Medulla oblongata (tissue), 1 donor: ENCODE measurements at regions not wholly inside any gene's neighbourhood (a gene's known extent, or its start where the extent isn't known, plus 50 kb on each side); places are given as distances from the start of the nearest gene placed in this dataset.
"Not testable (repeated sequence)": the region's sequence is repeated elsewhere in the genome, so short reads cannot be mapped to it uniquely, and the experiment has no call there.

Experiments
- DNase-seq: peaks from one replicate; pipeline ENCODE4 v3.0.0-alpha.2; 2015; ENCODE audit errors: extremely low spot score

DNA sequence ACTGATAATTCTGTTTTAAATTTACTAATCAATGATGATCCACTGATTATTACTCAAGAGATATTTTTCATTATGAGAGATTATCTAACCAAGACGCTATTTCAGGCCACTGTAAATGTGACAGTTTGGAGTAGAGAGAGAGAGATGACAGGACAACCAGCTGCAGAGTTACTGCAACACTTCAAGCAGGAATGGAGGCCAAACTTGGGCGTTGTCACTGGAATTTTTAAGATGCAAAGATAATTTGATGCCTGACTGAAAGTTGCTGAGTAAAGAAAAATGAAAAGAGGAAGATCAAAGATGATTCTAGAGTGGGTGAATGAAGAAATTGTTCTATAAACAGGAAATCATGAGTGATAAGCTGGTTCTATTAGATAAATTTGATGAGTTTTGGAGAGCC, 1302.1 kb upstream of the TMEFF2 start:
- DNase-seq: no peak

DNA sequence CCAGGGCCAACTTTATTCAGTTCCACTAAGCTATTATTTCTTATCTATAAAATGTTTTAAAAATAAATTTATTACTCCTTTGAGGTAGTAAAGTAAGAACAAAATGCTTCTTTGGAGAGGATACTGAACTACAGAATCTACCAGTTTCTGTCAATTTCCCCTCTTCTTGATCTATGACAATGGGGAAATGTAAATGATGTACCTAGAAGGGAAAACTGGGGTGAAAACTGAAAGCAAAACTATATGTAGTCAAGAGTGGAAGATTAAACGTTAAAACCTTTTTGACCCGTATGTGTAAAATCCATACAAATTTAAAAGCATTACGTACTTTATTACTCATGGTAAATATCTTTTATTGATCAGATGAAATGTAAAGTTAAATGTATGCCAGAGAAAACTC, 1287.8 kb upstream of the TMEFF2 start:
- no peak for DNase-seq

DNA sequence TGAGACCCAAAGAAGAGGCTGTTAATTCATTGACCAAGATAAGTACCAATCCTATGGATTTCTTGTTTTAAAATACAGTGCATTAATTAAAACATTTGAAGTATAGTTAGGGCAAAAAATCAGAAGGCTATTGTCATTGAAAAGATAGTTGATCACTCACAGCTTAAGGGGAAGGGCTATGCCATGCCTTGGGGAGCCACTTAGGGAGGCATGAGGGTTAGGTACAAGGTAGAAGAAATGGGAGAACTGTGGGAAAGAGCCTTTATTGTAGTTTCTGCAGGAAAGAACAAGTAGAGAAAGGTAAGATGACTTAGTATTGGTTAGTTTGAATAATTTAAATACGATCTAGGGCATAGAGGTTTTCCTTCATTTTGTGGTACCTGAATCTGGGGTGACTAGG, 1285.5 kb upstream of the TMEFF2 start:
- no peak for DNase-seq

DNA sequence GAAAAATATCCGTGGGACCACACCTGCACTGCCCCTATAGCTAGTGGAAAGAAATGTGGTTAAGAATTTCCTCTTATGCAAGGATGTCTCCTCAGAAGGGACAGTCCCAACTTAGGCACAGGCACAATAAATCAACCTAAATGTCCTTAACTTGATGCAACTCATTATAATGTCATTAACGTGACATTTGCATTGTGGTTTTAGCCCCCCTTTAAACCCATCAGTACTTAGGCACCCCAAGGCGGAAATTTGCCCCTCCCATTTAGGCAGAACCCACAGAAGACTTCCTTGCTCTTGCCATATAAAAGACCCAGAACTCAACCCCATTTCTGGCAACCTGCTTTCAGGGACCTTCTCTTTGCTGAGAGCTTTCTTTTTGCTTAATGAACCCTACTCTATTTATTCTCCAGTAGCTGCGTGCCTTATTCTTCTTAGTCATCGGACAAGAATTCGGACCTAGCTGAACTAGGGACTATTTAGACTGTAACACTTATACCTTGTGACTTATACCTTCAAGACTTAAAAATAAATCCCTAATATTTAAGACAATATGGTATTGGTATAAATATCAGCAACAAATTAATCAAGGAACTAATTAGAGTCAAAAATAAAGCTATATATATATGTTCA, 1281.6 kb upstream of the TMEFF2 start:
- no peak for DNase-seq

DNA sequence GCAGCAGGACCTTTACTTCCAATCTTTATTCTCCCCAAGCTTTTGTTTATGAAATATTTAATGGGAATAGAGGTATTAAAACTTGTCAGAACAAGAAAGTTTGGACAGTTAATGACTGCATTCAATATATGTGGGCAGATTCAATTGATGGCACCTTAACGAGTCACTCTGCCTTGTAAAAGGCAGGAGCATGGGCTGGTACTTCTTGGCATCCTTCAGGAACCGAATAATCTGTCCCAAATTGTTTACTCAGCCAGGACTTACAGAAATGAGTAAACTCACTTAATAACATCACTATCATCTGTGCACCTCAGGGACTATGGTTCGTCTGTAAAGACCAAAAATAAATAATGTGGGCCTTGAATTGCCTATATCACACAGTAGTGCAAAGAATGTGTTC, 1280.3 kb upstream of the TMEFF2 start:
- no peak for DNase-seq

DNA sequence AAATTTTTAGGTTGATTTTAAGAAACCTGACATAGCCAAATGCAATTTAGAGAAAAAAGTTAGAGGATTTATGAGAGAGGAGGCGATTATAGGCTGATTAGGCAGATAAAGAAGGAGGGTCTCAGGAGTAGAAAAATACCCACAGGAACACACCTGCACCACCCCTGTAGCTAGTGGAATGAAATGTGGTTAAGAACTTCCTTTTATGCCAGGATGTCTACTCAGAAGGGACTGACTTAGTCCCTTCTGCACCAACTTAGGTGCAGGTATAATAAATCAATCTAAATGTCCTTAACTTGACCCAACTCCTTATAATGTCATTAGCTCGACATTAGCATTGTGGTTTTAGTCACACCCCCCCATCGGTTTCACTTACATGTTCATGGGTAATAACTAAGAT, 1274.5 kb upstream of the TMEFF2 start:
- DNase-seq: no peak

DNA sequence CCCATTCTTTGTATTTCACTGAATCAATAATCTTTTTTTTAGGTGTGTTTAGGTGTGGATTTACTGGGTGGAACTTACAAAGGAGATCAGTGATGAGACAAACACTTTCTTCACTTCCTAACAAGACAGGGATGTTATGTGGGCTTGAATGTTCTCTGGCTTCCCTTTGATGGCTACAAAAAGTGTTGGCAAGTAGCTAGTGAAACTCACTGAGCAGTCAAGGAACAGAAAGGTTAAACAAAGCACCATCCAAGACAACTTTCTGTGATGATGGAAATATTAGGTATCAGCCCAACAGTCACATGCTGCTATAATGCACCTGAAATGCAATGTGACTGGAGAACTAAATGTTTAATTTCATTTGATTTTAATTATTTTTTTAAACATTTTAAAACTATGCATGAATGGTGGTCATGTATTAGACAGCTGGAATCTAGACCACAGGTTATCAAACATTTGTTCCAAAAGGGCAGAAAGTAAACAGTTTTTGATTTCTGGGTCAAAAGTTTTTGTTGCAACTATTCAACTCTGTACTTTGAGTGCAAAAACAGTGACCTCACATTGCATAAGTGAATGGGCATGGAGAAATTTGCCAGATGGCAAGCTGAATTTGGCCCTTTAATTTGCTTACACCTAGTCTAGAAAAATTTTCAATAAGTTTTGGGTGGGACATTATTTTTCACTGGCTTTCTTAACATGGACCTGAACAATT, 1272.7 kb upstream of the TMEFF2 start:
- no peak for DNase-seq

DNA sequence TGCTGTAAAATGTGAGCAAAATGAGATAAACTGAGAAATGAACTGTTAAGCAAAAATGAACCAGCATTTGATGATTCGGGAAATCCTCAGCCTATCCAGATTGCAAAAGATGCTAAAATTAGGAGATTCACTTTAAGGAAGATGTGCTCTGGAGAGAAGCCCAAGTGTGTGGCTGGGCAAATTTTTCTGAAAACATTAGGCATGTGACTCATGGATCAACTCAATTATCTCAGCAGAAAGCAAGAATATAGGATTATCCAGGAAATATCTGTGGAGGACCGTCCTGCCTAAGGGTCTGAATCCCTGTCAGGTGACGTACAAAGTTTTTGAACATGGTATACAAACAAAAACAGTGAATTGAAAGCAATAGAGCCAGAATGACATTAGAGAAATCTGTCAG, 1268.3 kb upstream of the TMEFF2 start:
- DNase-seq: no peak

DNA sequence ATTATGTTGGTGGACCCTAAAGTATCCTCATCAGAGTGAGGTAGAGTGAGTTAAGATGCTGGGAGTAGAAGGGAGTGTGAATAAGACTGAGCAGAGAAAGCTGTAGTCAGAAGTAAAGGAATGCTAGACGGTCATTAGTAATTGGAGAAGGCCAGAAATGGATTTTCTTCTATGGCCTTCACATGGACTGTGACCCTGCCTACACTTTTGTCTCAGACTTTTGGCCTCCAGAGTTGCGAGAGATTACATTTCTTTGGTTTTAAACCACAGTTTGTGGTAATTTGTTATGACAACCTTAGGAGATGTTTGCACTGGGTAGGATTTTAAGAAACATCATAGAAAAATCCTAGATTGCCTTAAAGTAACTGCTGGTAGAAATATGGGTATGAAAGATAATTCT, 1267.7 kb upstream of the TMEFF2 start:
- no peak for DNase-seq

DNA sequence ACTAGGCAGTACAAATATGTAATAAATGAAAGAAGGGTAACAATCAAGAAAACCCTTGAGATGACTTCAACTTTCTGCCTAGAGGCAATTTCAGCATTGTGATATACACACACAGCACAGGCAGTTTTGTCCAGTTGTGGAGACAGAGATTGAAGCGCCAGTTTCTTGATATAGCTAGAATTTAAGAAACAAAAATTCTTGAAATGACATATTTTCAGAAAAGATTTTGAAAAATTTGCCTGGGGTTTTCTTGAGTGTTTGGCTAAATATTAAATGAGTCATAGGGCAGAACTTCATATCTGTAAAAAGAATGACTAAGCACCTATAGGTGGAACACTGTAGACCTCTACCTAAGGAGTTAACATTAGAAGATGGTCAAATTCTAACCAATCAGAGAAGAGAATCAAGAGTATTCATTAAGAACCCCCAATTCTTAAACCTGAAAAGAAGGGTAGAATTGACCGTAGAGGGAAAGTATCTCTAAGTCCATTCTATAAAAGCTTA, 1266.8 kb upstream of the TMEFF2 start:
- DNase-seq: no peak

DNA sequence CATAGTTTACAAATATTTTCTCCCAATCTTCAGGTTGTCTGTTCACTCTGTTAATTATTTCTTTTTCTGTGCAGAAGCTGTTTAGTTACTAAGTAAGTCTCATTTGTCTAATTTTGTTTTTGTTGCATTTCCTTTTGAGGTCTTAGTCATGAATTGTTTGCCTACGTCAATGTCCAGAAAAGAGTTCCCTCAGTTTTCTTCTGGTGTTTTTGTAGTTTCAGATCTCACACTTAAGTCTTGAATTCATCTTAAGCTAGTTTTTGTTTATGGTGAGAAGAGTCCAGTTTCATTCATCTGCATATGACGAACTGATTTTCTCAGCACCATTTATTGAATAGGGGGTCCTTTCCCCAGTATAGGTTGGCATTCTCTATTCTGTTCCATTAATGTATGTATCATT, 1252.2 kb upstream of the TMEFF2 start:
- no peak for DNase-seq

DNA sequence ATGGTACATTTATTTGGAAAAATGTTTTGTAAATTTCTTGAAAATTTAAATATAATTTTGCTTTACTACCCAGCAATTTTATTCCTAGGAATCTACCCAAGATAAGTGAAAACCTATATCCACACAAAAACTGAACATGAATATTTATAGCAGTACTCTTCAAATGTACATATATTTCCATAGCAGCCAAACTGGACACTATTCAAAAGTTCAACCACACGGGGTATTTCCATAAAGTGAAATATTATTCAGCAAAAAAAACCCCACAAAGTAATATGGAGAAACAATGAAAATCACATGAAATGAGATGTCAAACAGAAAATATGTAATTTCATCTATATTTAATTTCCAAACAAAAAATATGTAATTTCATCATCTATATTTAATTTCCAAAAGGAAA, 1247.6 kb upstream of the TMEFF2 start:
- no peak for DNase-seq

DNA sequence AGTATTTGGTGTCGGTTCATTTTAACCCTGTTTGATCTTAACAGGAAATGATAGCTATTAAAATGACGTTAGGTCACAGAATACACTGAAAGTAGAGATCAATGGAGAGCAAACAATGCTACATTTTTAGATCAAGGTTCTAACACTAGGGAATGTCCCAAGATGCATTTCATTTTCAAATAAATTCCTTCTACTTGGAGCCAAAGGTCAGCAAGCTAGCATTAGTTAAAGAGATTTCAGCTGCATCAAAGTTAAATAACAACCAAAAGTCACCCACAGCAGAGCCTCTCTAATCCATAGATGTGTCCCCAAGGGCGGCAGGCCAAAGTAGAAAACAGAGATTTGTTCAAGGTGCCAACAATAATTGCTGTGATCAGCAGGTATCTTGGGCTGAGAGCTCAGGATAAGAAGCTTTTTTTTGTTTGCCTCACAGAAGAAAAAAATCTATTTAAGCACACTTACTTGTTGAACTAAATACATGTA, 1233.6 kb upstream of the TMEFF2 start:
- no peak for DNase-seq

DNA sequence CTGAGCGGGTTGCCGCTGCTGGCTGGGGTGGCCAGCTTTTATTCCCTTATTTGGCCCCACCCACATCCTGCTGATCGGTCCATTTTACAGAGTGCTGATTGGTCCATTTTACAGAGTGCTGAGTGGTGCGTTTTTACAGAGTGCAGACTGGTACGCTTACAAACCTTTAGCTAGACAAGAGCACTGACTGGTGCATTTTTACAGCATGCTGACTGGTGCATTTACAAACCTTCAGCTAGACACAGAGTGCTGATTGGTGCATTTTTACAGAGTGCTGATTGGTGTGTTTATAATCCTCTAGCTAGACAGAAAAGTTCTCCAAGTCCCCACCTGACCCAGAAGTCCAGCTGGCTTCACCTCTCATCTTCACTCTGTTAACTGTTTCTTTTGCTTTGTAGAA, 1217.6 kb upstream of the TMEFF2 start:
- DNase-seq: not testable (repeated sequence)

DNA sequence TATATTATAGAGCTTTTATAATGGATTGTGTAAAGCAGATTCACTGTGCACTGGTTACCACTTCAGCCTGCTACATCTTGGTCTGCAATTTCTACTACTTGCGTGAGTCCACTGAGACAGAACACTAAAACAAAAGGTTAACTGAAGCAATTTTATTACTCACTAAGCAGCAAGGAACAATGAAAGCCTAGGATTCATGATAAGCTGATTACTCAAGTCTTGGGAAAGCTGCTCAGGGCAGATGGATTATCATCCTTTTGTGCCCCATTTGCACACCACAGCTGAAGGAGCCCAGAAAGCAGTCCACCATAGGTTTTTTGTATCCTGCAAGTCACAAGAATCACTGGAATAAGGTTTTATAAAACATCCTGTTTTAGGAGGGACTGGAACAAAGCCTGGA, 1215.2 kb upstream of the TMEFF2 start:
- no peak for DNase-seq

DNA sequence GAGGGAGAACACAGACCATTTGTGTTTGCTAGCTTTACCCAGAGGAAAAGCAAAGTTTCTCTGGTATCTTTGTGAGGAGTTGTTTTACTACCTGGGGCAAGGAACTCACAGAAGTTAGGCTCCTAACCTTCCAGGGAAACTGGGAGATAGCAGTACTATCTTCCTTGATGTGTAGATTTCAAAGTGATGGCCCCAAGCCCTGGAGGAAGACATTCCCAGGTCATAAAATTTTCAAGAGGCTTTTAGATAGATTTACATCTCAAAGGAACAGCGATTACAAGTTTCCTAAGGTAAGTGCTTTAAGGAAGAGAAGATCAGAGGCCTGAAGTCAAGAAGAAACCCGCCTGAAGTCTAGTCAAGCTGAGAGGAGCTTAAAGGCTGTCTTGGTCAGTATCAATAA, 1187.8 kb upstream of the TMEFF2 start:
- DNase-seq: no peak

DNA sequence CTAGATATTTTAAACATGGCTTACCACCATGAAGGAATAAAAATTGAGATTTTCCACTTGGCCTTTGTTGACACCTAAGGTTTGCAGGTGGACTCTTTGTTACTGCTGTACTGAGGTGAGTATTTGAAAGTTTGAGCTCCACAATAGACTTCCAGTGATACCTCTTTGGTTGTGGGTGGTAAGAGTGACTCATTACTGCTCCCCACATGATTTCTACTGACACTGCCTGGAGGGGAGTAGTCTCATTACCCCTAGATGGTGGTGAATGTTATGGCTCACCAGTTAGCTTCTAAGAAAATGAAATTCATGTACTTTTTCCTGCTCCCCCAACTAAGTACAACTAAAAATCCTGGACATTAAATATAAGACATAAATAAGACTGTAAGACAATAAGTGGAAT, 1183.1 kb upstream of the TMEFF2 start:
- no peak for DNase-seq

DNA sequence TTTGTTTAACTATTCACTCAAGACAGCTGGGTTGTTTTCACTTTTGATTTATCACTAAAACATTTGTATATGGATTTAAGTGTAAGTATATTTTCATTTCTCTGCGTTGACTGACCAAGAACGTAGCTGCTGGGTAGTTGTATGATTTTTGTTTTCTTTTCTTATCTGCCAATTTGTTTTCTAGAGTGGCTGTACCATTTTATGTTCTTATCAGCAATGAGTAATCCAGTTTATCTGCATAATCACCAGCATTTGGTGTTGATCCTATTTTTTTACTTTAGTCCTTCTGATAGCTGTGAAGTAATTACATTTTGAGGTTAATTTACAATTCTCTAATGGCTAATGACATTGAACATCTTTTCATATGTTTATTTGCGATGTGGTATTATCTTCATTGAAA, 1178.4 kb upstream of the TMEFF2 start:
- DNase-seq: no peak

DNA sequence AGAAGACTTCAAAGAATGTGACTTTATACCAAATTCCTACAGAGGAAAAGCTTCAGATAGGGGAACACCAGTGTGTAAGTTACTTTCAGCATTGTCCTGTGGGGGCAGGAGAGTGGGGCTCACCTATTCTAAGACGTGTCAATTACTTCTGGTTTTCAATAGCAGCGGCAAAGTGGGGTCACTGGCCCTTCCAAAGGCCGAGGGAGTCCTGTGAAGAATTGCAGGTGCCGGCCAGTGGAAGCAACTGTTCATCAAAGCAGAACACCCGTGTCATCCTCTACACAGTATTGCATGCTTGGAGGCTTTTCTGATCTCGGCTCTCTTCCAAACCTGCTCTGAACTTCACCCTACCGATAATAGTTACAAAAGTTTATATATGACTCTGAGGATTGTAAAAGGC, 1176.5 kb upstream of the TMEFF2 start:
- DNase-seq: no peak

DNA sequence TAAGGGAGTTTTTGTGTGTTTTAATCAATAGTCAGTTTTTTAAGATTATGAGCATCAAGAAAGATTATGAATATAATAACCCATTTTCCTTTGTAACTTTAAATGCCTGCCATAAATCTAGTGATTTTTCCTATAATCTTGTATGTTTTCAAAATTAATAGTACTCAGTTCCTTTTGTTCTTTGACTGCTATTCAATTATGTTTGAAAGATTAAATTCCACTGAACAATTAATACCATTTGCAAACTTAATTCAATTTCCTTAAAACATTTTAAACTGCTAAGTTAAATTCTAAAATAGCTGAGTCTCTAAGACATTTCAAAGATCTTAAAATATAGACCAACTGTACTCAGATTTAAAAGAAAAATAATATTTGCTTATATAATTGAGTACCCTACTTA, 1173.9 kb upstream of the TMEFF2 start:
- DNase-seq: no peak

DNA sequence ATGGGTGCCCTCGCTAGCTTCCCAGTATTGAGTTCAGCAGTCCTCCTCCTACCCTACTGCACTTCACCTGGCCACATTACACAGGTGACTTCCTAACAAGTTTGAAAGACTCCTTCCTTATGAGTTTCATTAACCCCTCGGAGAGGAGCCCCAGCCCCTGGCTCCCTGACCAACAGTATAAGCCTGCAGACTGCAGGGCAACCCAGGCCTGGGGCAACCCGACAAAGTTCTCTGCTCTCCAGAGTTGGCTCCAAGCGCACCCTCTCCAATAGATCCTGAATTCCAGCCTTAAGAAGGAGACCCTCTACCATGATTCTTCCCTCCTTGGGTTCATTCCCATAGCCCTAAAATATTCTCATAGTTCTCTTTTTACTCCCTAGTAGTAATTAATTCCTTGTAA, 1162.8 kb upstream of the TMEFF2 start:
- no peak for DNase-seq

DNA sequence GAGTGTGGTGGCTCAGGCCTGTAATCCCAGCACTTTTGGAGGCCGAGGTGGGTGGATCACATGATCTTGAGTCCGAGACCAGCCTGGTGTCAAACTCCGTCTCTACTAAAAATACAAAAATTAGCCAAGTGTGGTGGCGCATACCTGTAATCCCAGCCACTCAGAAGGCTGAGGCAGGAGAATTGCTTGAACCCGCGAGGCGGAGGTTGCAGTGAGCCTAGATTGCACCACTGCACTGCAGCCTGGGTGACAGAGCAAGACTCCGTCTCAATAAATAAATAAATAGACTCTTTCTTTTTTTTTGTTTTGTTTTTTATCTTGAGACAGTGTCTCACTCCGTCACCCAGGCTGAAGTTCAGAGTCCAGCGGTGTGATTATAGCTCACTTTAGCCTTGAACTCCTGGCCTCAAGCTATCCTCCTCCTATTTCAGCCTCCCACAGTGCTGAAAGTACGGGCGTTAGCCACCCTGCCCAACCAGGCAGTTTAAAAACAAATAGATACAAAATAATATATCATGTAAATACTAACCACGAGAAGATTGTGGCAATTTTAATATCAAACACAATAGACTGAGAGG, 1158.0 kb upstream of the TMEFF2 start:
- not testable (repeated sequence) for DNase-seq

DNA sequence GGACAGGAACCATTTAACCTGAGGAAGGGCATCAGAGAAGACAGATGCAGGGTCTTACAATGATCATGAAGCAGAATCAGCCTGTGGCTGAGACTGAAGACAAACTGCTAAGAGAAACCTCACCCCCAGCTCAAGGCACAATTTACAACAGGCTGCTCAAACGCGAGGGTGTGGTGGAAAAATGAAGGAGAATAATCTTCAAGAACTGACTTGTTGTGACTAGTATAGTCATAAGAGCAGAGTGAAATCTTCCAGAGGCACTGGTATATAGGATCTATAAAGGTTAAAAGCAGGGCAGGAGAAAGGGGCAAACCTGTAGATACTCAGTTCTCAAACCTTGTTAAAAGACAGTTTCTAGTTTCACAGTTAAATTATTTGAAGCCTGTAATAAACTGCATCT, 1155.8 kb upstream of the TMEFF2 start:
- DNase-seq: no peak
